GM18519 (cell line): ENCODE measurements at regions not wholly inside any gene's neighbourhood (a gene's known extent, or its start where the extent isn't known, plus 50 kb on each side); places are given as distances from the start of the nearest gene placed in this dataset.

Source experiments
- ATAC-seq: cut with Tn5 transposase; IDR thresholded peaks from one replicate; pipeline ENCODE4 v1.9.1; 2021; ENCODE audit warnings: mild to moderate bottlenecking, moderate library complexity; ENCODE audit not compliant: unreplicated experiment, low FRiP score

- no peak for ATAC-seq
Measured at GRCh38 chr3:21357241-21357640, 393.8 kb downstream of the ZNF385D start.

DNA sequence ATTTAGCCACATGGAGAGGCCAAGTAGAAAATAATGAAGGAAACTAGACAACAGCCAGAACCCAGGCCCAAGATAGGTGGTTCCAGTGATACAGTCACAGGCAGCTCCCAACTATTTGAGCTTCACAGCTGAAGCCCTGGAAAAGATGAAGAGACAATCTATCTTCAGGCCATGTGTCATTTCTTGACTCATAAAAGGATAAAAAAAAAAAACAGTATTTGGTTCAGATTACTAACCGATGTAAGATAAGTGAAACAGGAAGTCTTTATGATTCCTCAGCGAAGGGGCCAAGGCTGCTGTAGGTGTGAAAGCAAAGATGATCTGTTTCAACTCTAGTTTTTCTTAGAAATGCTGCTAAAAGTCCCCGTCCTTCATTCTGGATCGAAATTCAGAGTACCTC lies 394.6 kb downstream of the ZNF385D start:
- ATAC-seq: no peak

DNA sequence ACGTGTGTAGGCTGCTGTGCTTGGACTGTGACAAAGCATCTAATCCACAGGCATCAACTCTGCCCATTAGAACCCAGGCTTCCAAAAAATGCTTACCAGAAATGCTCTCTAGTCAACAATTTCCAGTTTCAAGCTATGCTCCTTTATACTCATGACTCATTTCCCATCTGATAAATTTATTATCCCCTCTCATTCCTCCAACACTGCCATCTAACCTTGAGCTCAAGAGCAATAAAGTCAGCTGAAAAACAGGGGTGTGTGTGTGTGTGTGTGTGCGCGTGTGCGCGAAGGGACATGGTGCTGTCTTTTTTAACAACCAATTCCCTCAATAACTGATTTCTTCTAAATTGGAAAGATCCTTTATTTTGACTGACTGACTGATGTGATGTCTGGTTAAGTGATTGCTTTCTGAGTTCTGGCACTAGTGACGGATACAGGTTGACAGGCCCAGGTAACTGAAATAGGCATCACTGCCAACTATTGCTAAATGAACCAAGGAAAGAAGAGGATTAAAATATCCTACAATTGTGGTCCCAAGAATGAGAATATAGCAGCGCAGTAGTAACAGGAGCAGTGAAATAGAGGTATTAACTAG lies 405.5 kb downstream of the ZNF385D start:
- no peak for ATAC-seq

- ATAC-seq: no peak
Measured at GRCh38 chr3:21331857-21332256, 419.2 kb downstream of the ZNF385D start.

DNA sequence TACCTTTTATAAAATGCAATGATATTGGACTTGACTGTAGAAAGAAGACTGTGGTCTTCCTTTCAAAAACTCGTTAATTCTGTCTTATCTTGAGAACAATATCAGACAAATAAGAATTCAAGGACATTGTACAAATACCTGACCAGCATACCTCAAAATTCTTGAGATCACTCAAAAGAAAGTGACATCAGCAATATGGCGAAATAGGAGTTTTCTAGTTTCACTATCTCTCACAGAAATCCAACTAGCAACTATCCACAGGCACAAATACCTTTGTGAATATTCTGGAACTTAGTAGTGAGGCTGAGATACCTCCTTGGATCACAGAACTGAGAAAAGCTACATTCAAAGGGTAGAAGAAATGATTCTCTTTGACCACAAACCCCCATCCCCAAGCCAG lies 419.7 kb downstream of the ZNF385D start:
- ATAC-seq: no peak

GRCh38 chr3:21330293-21330692 lies 420.7 kb downstream of the ZNF385D start:
- ATAC-seq: peak; percentile 94

- no peak for ATAC-seq
Measured at GRCh38 chr3:21328711-21329390, 422.2 kb downstream of the ZNF385D start.

DNA sequence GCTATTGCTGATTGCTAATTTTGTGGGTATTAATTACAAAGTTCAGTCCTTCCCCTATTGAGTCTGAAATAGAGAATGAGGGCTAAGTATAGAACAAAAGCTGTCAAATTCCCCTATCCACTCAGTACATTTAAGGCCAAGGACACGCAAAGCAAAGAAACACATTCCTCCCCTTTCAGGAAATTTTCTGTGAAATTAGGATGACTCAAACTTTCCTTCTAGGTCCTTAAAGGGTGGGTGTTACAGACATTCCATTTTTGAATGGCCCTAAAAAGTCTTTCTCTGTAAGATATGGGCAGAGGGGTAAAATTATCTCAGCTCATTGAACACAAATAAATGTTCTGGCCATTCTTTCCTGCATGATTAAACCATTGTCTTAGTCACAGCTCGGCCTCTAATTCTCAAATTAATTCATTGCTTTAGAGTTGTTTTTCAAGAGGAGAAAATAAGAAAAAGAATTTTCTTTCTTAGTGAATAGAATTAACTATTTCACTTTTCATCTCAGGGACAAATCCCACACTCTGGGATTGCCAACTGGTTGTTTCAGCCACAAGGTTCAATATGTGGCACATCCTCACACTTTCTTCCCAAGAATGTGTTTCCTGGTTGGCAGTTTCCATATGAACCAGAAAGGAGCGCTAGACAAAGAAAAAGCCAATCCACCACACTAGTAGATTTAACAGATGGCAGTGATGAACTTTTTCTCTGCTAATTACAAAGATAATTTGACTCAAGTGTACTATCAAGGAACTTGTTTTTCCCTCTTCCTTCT lies 424.1 kb downstream of the ZNF385D start:
- ATAC-seq: no peak

GRCh38 chr3:21314688-21315087 lies 436.3 kb downstream of the ZNF385D start:
- ATAC-seq: no peak

- no peak for ATAC-seq
Measured at GRCh38 chr3:21310891-21311290, 440.1 kb downstream of the ZNF385D start.

GRCh38 chr3:21310161-21310560 lies 440.8 kb downstream of the ZNF385D start:
- no peak for ATAC-seq

- ATAC-seq: no peak
Measured at GRCh38 chr3:21297304-21297703, 453.7 kb downstream of the ZNF385D start.

- ATAC-seq: no peak
Measured at GRCh38 chr3:21294768-21295167, 456.2 kb downstream of the ZNF385D start.

- ATAC-seq: no peak
Measured at GRCh38 chr3:21292971-21293370, 458.0 kb downstream of the ZNF385D start.

DNA sequence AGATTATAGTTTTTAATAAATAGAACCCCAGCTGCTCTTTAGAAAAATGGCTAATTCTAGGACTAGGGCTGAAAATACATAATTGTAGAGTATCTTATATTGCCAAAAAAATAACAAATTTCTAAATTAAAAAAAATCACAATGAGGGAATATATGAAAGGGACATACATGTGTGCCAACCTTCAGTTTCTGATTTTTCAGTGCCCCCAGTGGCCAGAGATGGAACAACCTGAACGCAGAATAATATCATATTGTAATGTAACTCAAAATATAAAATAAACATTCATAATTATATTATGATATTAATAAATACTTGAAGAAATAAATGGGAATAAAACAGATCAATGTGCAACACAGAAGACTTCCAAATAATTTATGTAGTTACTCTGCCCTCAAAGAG lies 460.5 kb downstream of the ZNF385D start:
- ATAC-seq: no peak

GRCh38 chr3:21274079-21274571 lies 476.9 kb downstream of the ZNF385D start:
- ATAC-seq: no peak

DNA sequence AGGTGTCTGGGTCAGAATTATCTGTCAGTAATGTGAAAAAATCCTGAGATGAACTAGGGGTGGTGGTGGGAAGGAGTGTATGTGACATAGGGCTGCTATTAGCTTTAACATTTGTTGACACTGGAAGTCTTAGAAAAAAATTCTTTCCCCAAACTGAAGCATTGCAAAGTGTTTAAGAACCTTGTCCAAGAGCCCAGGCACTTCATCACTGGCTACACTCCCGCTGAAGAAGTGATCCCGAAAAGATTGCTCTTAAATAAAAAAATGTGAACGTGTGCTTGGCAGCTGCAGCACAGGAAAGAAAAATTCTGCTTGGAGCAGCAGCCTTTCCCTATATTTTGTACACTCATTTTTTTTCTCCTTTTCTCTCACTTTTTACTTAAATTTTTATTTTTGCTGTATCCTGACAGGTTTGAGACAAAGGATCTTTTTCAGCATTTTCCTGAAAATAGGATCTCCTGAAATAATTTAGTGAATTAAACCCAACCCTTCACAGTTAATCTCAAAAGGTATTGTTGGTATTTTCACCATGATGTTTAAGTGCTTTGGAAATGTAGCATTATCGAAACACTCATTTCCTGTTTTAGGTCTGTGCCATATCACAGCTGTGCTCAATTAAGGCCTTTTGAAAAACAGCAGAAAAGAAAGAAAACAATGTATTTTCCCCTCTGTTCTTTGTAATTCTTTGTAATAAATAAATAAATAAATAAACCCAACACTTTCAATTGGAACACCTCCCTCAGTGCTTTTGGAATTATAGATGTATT lies 477.6 kb downstream of the ZNF385D start:
- no peak for ATAC-seq

- ATAC-seq: no peak
Measured at GRCh38 chr3:21271606-21272016, 479.4 kb downstream of the ZNF385D start.

DNA sequence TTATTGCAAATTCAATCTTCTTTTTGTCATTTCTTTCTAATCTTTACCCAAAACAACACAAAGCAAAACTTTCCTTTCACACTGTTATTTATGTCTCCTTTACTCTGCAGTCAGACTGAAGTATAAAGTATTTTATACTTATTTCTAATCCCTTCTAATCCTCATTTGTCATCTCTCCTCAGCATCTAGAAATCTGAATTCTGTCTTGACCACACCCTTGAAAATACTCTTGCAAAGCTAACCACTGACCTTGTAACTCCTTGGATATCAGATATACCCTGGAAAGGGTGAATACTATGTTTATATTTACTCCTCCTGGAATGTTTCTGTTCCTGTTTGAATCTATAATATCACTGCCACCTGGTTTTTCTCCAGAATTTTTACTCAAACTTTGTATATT lies 481.1 kb downstream of the ZNF385D start:
- no peak for ATAC-seq

DNA sequence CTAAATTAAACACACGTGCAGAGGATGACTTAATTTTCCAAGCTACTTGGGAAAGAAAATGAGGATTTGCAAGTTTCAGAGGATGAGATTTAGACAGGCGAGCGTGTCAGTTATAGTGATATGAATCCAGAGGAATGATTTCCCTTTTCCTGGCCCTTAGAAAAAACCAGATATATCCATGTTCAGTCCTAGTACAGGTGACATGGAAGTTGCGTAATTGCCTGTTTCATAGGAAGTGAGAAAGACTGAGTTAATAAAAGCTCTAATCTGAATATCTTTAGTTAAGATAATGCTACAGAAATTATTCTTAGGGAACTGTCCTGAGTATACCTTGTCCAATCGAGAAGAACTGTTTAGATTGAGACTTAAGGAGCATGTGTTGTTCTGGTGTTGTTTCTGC lies 490.5 kb downstream of the ZNF385D start:
- no peak for ATAC-seq

GRCh38 chr3:21259896-21260295 lies 491.1 kb downstream of the ZNF385D start:
- no peak for ATAC-seq
